ENCODE measurements at regions not wholly inside any gene's neighbourhood (a gene's known extent, or its start where the extent isn't known, plus 50 kb on each side); places are given as distances from the start of the nearest gene placed in this dataset.

DNA sequence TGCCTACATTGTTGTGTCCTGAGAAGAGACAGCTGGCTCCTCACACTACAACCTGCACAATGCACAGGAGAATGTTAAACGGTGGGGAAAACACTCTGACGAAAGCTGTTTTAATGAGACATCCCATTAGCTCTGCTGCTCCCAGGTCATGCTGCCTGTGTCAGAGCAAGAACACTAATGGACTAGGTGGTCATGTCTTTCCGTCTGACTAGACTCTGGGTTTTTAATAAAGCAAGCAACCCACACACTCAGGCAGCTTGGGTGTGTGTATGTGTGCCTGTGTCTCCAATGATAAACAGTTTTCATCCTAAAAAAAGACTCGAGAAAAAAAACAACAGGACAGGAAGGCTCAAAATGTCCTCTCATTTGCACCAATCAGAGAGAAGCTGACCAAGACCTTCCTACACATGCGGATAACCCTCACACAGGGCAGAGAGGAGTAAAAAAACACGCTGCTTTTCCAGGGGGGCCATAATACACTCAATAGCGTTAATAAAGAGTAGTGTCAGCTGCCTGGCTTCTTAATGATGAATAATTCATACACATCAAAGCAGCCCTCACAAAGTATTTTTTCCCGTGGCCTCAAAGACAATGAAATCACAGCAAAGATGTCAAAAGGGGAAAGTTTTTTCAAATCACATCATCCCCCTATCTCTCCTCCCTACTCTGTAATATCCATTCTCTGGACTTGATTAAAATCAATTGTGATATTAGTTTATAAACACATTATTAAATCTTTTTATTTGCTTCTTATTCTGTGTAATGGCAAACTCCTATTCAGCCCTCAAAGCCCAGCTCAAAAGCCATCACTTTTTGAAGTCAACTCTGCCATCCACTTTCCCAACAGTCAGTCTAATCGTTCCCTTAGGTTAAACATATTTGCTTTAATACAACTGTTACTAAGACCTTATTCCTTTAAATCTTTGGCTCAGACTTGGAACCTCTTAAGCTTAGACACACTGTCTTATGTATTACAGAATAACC is 244.2 kb upstream of the CDH11 start:
- TF ChIP-seq, protein P1, sequence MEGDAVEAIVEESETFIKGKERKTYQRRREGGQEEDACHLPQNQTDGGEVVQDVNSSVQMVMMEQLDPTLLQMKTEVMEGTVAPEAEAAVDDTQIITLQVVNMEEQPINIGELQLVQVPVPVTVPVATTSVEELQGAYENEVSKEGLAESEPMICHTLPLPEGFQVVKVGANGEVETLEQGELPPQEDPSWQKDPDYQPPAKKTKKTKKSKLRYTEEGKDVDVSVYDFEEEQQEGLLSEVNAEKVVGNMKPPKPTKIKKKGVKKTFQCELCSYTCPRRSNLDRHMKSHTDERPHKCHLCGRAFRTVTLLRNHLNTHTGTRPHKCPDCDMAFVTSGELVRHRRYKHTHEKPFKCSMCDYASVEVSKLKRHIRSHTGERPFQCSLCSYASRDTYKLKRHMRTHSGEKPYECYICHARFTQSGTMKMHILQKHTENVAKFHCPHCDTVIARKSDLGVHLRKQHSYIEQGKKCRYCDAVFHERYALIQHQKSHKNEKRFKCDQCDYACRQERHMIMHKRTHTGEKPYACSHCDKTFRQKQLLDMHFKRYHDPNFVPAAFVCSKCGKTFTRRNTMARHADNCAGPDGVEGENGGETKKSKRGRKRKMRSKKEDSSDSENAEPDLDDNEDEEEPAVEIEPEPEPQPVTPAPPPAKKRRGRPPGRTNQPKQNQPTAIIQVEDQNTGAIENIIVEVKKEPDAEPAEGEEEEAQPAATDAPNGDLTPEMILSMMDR (IDR thresholded peaks at IDR 0.05; ENCODE audit: insufficient read depth, low read depth, low read length): no peak
- no peak for TF ChIP-seq EZH2 (IDR thresholded peaks at IDR 0.05; ENCODE audit: insufficient read depth, low read length)
